ENCODE measurements at regions not wholly inside any gene's neighbourhood (a gene's known extent, or its start where the extent isn't known, plus 50 kb on each side); places are given as distances from the start of the nearest gene placed in this dataset.

DNA sequence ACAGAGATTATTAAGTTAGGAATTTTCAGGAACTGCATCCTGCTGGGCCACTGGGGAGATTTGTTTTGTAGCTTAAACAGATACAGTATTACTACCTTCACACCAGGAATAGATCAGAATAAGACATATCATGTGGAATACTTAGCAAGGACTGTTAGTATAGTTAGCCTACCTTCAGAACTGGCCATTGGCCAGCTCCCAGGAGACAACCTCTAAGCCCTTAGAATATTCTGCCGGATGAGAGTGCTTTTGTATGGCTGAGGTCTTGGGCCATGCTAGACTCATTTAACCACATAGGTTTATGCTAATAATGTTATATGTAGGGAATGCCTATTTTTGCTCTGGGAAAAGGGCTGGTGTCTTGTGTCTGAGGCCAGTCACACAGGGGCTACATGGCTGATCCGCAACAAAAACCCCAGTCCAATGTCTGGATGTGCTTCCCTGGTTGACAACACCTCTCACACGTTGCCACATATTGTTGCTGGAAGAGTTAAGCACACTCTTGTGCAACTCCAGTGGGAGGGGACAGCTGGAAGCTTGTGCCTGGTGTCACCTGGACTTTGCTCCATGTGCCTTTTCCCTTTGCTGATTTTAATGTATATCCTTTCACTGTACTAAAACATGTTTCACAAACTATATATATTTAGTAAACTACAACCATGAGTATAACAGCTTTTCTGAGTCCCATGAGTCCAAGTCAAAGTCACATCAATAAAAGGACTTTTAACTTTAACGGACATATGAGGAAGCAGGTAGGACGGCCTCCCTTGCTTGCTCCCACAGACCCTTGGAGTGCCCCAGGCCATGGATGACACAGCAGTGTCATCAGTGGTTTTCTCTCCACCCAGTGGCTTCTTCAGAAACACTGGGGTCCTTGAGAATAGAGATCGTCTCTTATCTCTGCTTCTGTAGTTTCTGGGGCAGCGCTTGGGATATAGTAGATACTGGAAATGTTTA, 118.0 kb upstream of the C3orf80 start:
- Histone ChIP-seq H3K4me1 (peaks cover 0 to 2% (median 0%) of the 10 kb centered on the region in 12 donors), H3K27ac (no peak overlapping the region), H3K9me3 (no peaks in the 10 kb centered on the region), H3K4me3 (no peak overlapping the region), H3K27me3 (no peaks in the 10 kb centered on the region), H3K36me3 (no peaks in the 10 kb centered on the region)
- ATAC-seq (peak in 1 of 4 donors; percentile 42), DNase-seq (no peak)
- intact Hi-C loops (cut with DNase I) = no loop called here
- TF ChIP-seq CTCF (IDR thresholded peaks at IDR 0.05) (no peak), POLR2A (IDR thresholded peaks at IDR 0.05) (no peak)
- WGBS, 4 donors = 61 to 69% (median 65%) methylated on average over 7 of the region's 7 CpGs

DNA sequence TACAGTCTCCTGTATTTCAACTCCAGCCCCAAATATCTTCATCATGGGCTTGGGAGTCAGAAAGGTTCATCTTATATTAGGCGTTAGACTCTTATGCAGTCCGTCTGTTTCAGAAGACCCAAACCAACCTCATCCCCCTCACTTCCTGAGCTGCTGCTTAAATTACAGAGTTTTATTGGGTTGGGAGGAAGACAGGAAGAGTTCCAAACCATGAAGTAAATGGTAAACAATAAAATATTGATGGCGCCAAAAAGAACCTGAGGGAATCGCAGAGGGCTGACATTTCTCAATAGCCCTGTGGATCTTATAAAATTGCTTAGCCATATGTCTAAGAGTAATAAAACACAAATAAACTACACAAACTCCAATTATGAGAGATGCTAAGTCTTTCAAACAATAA, 116.9 kb upstream of the C3orf80 start:
- ATAC-seq (no peak), DNase-seq (no peak)
- Histone ChIP-seq H3K4me1 (peaks cover 0 to 5% (median 0%) of the 10 kb centered on the region in 12 donors), H3K9me3 (no peaks in the 10 kb centered on the region), H3K4me3 (no peak overlapping the region), H3K36me3 (no peaks in the 10 kb centered on the region), H3K27me3 (no peaks in the 10 kb centered on the region), H3K27ac (no peak overlapping the region)
- intact Hi-C loops (cut with DNase I) = no loop called here
- WGBS, 4 donors = 38 to 55% (median 48%) methylated on average over 4 of the region's 4 CpGs
- no peak for TF ChIP-seq POLR2A (IDR thresholded peaks at IDR 0.05)
- no peak for TF ChIP-seq CTCF (IDR thresholded peaks at IDR 0.05)

GRCh38 chr3:160112481-160112880, 112.7 kb upstream of the C3orf80 start:
- Histone ChIP-seq H3K27ac (no peak overlapping the region), H3K9me3 (no peaks in the 10 kb centered on the region), H3K36me3 (no peaks in the 10 kb centered on the region), H3K4me3 (no peak overlapping the region), H3K4me1 (peaks cover 0 to 5% (median 0%) of the 10 kb centered on the region in 12 donors), H3K27me3 (peaks cover 0 to 5% (median 0%) of the 10 kb centered on the region in 9 donors)
- DNase-seq (no peak), ATAC-seq (peak in 1 of 4 donors; percentile 31)
- 29 to 52% (median 33%) methylated on average over 1 of the region's 1 CpG for WGBS, 4 donors
- intact Hi-C loops (cut with DNase I) = no loop called here
- no peak for TF ChIP-seq CTCF (IDR thresholded peaks at IDR 0.05)
- no peak for TF ChIP-seq POLR2A (IDR thresholded peaks at IDR 0.05)

DNA sequence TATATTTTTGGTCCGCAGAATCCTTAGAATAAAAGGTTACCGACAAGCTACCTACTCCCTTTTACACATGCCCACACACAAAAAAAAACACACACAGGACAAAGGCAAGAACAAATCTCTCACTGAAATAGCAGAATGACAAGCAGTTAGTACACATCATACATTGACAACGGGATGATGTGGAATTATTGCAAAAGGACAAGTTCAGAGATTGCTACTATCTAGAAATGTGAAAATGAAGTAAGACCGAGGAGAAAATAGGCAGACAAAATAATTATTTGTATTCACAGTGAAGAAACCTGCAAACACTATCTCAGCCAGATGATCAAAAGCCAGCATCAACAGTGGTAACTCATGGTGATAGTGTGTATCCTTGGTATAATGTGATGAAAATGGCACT, 112.2 kb upstream of the C3orf80 start:
- H3K4me1 ChIP-seq = peaks cover 0 to 5% (median 0%) of the 10 kb centered on the region in 12 donors
- no peak for TF ChIP-seq CTCF (IDR thresholded peaks at IDR 0.05)
- no peak for TF ChIP-seq POLR2A (IDR thresholded peaks at IDR 0.05)
- no peaks in the 10 kb centered on the region for H3K36me3 ChIP-seq
- H3K4me3 ChIP-seq = no peak overlapping the region
- no peak for ATAC-seq
- DNase-seq = no peak
- no peak overlapping the region for H3K27ac ChIP-seq
- WGBS, 4 donors = 87 to 90% (median 88%) methylated on average over 4 of the region's 4 CpGs
- intact Hi-C loops (cut with DNase I) = no loop called here
- H3K27me3 ChIP-seq = peaks cover 0 to 5% (median 0%) of the 10 kb centered on the region in 9 donors
- no peaks in the 10 kb centered on the region for H3K9me3 ChIP-seq
